ENCODE measurements at regions not wholly inside any gene's neighbourhood (a gene's known extent, or its start where the extent isn't known, plus 50 kb on each side); places are given as distances from the start of the nearest gene placed in this dataset.

- Histone ChIP-seq H3K4me2 (ENCODE audit: low read length) (no peak overlapping the region), H3K14ac (ENCODE audit: low read length) (no peak overlapping the region), H3K4me1 (ENCODE audit: control insufficient read depth in 1 of 2, insufficient read depth in 2 of 2, low read length in 2 of 2) (no peaks in the 10 kb centered on the region), H2AFZ (ENCODE audit: insufficient read depth, low read length, poor library complexity) (no peak overlapping the region), H3K36me3 (ENCODE audit: control insufficient read depth in 1 of 2, insufficient read depth in 2 of 2, low read length in 2 of 2) (no peaks in the 10 kb centered on the region), H4K91ac (ENCODE audit: low read depth, low read length) (no peak overlapping the region), H3K9me3 (ENCODE audit: insufficient read depth, low read depth, low read length) (peaks cover 9% of the 10 kb centered on the region), H3K4me3 (ENCODE audit: low read depth, low read length) (no peak overlapping the region), H2BK120ac (ENCODE audit: insufficient read depth, low read length, poor library complexity) (no peak overlapping the region), H4K12ac (ENCODE audit: low read depth, low read length) (no peak overlapping the region), H3K27ac (ENCODE audit: low read depth, low read length) (no peak overlapping the region), H2BK5ac (ENCODE audit: low read depth, low read length, poor library complexity) (no peak overlapping the region), H3K9ac (ENCODE audit: low read length) (no peak overlapping the region), H4K8ac (ENCODE audit: low read depth, low read length) (no peak overlapping the region), H3K79me1 (ENCODE audit: low read length) (no peaks in the 10 kb centered on the region), H3K23ac (ENCODE audit: low read length) (no peak overlapping the region), H2BK12ac (ENCODE audit: low read length) (no peak overlapping the region), H3K18ac (ENCODE audit: low read length) (no peak overlapping the region), H3K4ac (ENCODE audit: low read depth, low read length) (no peak overlapping the region), H3K27me3 (ENCODE audit: insufficient read depth, low read length) (no peaks in the 10 kb centered on the region), H2AK5ac (ENCODE audit: low read length) (no peak overlapping the region), H3K79me2 (ENCODE audit: control insufficient read depth, insufficient read depth, low read length, poor library complexity) (no peaks in the 10 kb centered on the region)
- no peak for DNase-seq
- no CpG with 5 or more reads among the region's 1 CpG for WGBS (ENCODE audit: extremely low coverage, insufficient coverage, insufficient read length)
Measured at GRCh38 chr2:106004851-106005250, 189.2 kb downstream of the UXS1 start.

GRCh38 chr2:105999211-105999989 lies 194.7 kb downstream of the UXS1 start:
- no peak overlapping the region for H2AFZ ChIP-seq (ENCODE audit: insufficient read depth, low read length, poor library complexity)
- no peaks in the 10 kb centered on the region for H3K27me3 ChIP-seq (ENCODE audit: insufficient read depth, low read length)
- H4K12ac ChIP-seq (ENCODE audit: low read depth, low read length) = no peak overlapping the region
- no peak overlapping the region for H2BK12ac ChIP-seq (ENCODE audit: low read length)
- no peak overlapping the region for H3K14ac ChIP-seq (ENCODE audit: low read length)
- DNase-seq = no peak
- H3K23ac ChIP-seq (ENCODE audit: low read length) = no peak overlapping the region
- H3K4ac ChIP-seq (ENCODE audit: low read depth, low read length) = no peak overlapping the region
- no peak overlapping the region for H2AK5ac ChIP-seq (ENCODE audit: low read length)
- H3K4me1 ChIP-seq (ENCODE audit: control insufficient read depth in 1 of 2, insufficient read depth in 2 of 2, low read length in 2 of 2) = no peaks in the 10 kb centered on the region
- no peak overlapping the region for H4K91ac ChIP-seq (ENCODE audit: low read depth, low read length)
- no peak overlapping the region for H3K27ac ChIP-seq (ENCODE audit: low read depth, low read length)
- no peak overlapping the region for H3K4me2 ChIP-seq (ENCODE audit: low read length)
- no peak overlapping the region for H3K18ac ChIP-seq (ENCODE audit: low read length)
- no peaks in the 10 kb centered on the region for H3K36me3 ChIP-seq (ENCODE audit: control insufficient read depth in 1 of 2, insufficient read depth in 2 of 2, low read length in 2 of 2)
- H4K8ac ChIP-seq (ENCODE audit: low read depth, low read length) = no peak overlapping the region
- WGBS (ENCODE audit: extremely low coverage, insufficient coverage, insufficient read length) = no CpG with 5 or more reads among the region's 6 CpGs
- no peaks in the 10 kb centered on the region for H3K79me2 ChIP-seq (ENCODE audit: control insufficient read depth, insufficient read depth, low read length, poor library complexity)
- no peak overlapping the region for H2BK120ac ChIP-seq (ENCODE audit: insufficient read depth, low read length, poor library complexity)
- H3K9ac ChIP-seq (ENCODE audit: low read length) = no peak overlapping the region
- H3K9me3 ChIP-seq (ENCODE audit: insufficient read depth, low read depth, low read length) = peaks cover 11% of the 10 kb centered on the region
- H3K79me1 ChIP-seq (ENCODE audit: low read length) = no peaks in the 10 kb centered on the region
- H3K4me3 ChIP-seq (ENCODE audit: low read depth, low read length) = no peak overlapping the region
- no peak overlapping the region for H2BK5ac ChIP-seq (ENCODE audit: low read depth, low read length, poor library complexity)

- H3K14ac ChIP-seq (ENCODE audit: low read length) = no peak overlapping the region
- H3K79me1 ChIP-seq (ENCODE audit: low read length) = no peaks in the 10 kb centered on the region
- no peak overlapping the region for H3K4ac ChIP-seq (ENCODE audit: low read depth, low read length)
- H3K4me1 ChIP-seq (ENCODE audit: control insufficient read depth in 1 of 2, insufficient read depth in 2 of 2, low read length in 2 of 2) = no peaks in the 10 kb centered on the region
- no peak overlapping the region for H2AK5ac ChIP-seq (ENCODE audit: low read length)
- WGBS (ENCODE audit: extremely low coverage, insufficient coverage, insufficient read length) = no CpG with 5 or more reads among the region's 2 CpGs
- no peak overlapping the region for H3K4me3 ChIP-seq (ENCODE audit: low read depth, low read length)
- H3K27ac ChIP-seq (ENCODE audit: low read depth, low read length) = no peak overlapping the region
- no peak overlapping the region for H2AFZ ChIP-seq (ENCODE audit: insufficient read depth, low read length, poor library complexity)
- H3K27me3 ChIP-seq (ENCODE audit: insufficient read depth, low read length) = no peaks in the 10 kb centered on the region
- no peak overlapping the region for H2BK5ac ChIP-seq (ENCODE audit: low read depth, low read length, poor library complexity)
- H3K79me2 ChIP-seq (ENCODE audit: control insufficient read depth, insufficient read depth, low read length, poor library complexity) = no peaks in the 10 kb centered on the region
- no peak overlapping the region for H4K91ac ChIP-seq (ENCODE audit: low read depth, low read length)
- no peak overlapping the region for H2BK120ac ChIP-seq (ENCODE audit: insufficient read depth, low read length, poor library complexity)
- H3K36me3 ChIP-seq (ENCODE audit: control insufficient read depth in 1 of 2, insufficient read depth in 2 of 2, low read length in 2 of 2) = no peaks in the 10 kb centered on the region
- no peak overlapping the region for H3K23ac ChIP-seq (ENCODE audit: low read length)
- H2BK12ac ChIP-seq (ENCODE audit: low read length) = no peak overlapping the region
- DNase-seq = no peak
- no peak overlapping the region for H3K4me2 ChIP-seq (ENCODE audit: low read length)
- no peak overlapping the region for H3K9ac ChIP-seq (ENCODE audit: low read length)
- no peak overlapping the region for H4K12ac ChIP-seq (ENCODE audit: low read depth, low read length)
- H4K8ac ChIP-seq (ENCODE audit: low read depth, low read length) = no peak overlapping the region
- no peak overlapping the region for H3K18ac ChIP-seq (ENCODE audit: low read length)
- peaks cover 11% of the 10 kb centered on the region for H3K9me3 ChIP-seq (ENCODE audit: insufficient read depth, low read depth, low read length)
Measured at GRCh38 chr2:105997711-105998110, 196.4 kb downstream of the UXS1 start.

GRCh38 chr2:105990624-105991023 lies 203.5 kb downstream of the UXS1 start:
- Histone ChIP-seq H4K8ac (ENCODE audit: low read depth, low read length) (no peak overlapping the region), H3K4me3 (ENCODE audit: low read depth, low read length) (no peak overlapping the region), H3K4me1 (ENCODE audit: control insufficient read depth in 1 of 2, insufficient read depth in 2 of 2, low read length in 2 of 2) (no peaks in the 10 kb centered on the region), H4K12ac (ENCODE audit: low read depth, low read length) (no peak overlapping the region), H3K23ac (ENCODE audit: low read length) (no peak overlapping the region), H3K79me1 (ENCODE audit: low read length) (no peaks in the 10 kb centered on the region), H3K27me3 (ENCODE audit: insufficient read depth, low read length) (no peaks in the 10 kb centered on the region), H3K14ac (ENCODE audit: low read length) (no peak overlapping the region), H2BK12ac (ENCODE audit: low read length) (no peak overlapping the region), H3K79me2 (ENCODE audit: control insufficient read depth, insufficient read depth, low read length, poor library complexity) (no peaks in the 10 kb centered on the region), H2BK120ac (ENCODE audit: insufficient read depth, low read length, poor library complexity) (no peak overlapping the region), H3K18ac (ENCODE audit: low read length) (no peak overlapping the region), H2AK5ac (ENCODE audit: low read length) (no peak overlapping the region), H3K36me3 (ENCODE audit: control insufficient read depth in 1 of 2, insufficient read depth in 2 of 2, low read length in 2 of 2) (no peaks in the 10 kb centered on the region), H3K9me3 (ENCODE audit: insufficient read depth, low read depth, low read length) (peaks cover 9% of the 10 kb centered on the region), H3K4ac (ENCODE audit: low read depth, low read length) (no peak overlapping the region), H4K91ac (ENCODE audit: low read depth, low read length) (no peak overlapping the region), H3K27ac (ENCODE audit: low read depth, low read length) (no peak overlapping the region), H3K9ac (ENCODE audit: low read length) (no peak overlapping the region), H3K4me2 (ENCODE audit: low read length) (no peak overlapping the region), H2AFZ (ENCODE audit: insufficient read depth, low read length, poor library complexity) (no peak overlapping the region), H2BK5ac (ENCODE audit: low read depth, low read length, poor library complexity) (no peak overlapping the region)
- WGBS (ENCODE audit: extremely low coverage, insufficient coverage, insufficient read length) = no CpG with 5 or more reads among the region's 6 CpGs
- no peak for DNase-seq
